SU-DHL-6 (cell line): ENCODE measurements at regions not wholly inside any gene's neighbourhood (a gene's known extent, or its start where the extent isn't known, plus 50 kb on each side); places are given as distances from the start of the nearest gene placed in this dataset.

Experiments used
- H2AFZ ChIP-seq: fragments of 200-600 bp; sonication (generic); 2 replicates; pipeline ENCODE4 v1.6.1; 2014; ENCODE audit warnings: low read depth, mild to moderate bottlenecking, moderate library complexity, mixed read lengths, antibody characterized with exemption, low read length; ENCODE audit not compliant: severe bottlenecking
- H3F3A ChIP-seq: fragments of 200-600 bp; shearing (Covaris generic); 2 replicates; pipeline ENCODE4 v1.6.0; 2016; ENCODE audit warnings: antibody characterized with exemption, mild to moderate bottlenecking; ENCODE audit not compliant: insufficient read depth
- H3K27ac ChIP-seq: fragments of 200-600 bp; sonication (generic); 2 replicates; pipeline ENCODE4 v1.5.1; 2016; ENCODE audit warnings: low read depth, mild to moderate bottlenecking, low read length, moderate library complexity, mixed read lengths
- H3K27me3 ChIP-seq: fragments of 200-600 bp; sonication (generic), shearing (Covaris generic); 2 replicates; pipeline ENCODE4 v1.6.0; 2014; ENCODE audit warnings: mild to moderate bottlenecking, low read length
- H3K36me3 ChIP-seq: fragments of 200-600 bp; sonication (generic); 2 replicates; pipeline ENCODE4 v1.6.1; 2014; ENCODE audit warnings: mild to moderate bottlenecking, low read length, mixed read lengths
- H3K4me2 ChIP-seq: fragments of 300-600, 200-600 bp; shearing (Covaris generic), sonication (generic); 2 replicates; pipeline ENCODE4 v1.6.0; 2014; ENCODE audit warnings: low read length, low read depth, mild to moderate bottlenecking; ENCODE audit not compliant: poor library complexity, severe bottlenecking
- H3K4me3 ChIP-seq: fragments of 200-600 bp; sonication (generic); 2 replicates; pipeline ENCODE4 v1.5.1; 2014; ENCODE audit warnings: antibody characterized with exemption, low read length, mild to moderate bottlenecking, mixed read lengths; ENCODE audit not compliant: insufficient read depth, poor library complexity, severe bottlenecking
- H3K79me2 ChIP-seq: fragments of 200-600 bp; sonication (generic); 2 replicates; pipeline ENCODE4 v1.6.1; 2014; ENCODE audit warnings: mild to moderate bottlenecking, low read length, moderate library complexity; ENCODE audit not compliant: insufficient read depth
- H3K9ac ChIP-seq: fragments of 200-600 bp; sonication (generic); 2 replicates; pipeline ENCODE4 v1.7.0; 2014; ENCODE audit warnings: mild to moderate bottlenecking, low read length
- H3K9me2 ChIP-seq: fragments of 200-600 bp; sonication (generic); replicated peaks from 2 replicates; pipeline ENCODE4 v1.6.1; 2014; ENCODE audit warnings: low read length; ENCODE audit not compliant: insufficient read depth
- H3K9me3 ChIP-seq: fragments of 200-600 bp; sonication (generic); 2 replicates; pipeline ENCODE4 v1.6.1; 2014; ENCODE audit warnings: low read length, mixed read lengths; ENCODE audit not compliant: insufficient read depth
- H4K20me1 ChIP-seq: fragments of 200-600 bp; sonication (generic); 2 replicates; pipeline ENCODE4 v1.6.1; 2014; ENCODE audit warnings: low read depth, mild to moderate bottlenecking, antibody characterized with exemption, low read length, moderate library complexity, mixed read lengths
- EZH2phosphoT487 ChIP-seq: fragments of 200-600 bp; sonication (generic), shearing (Covaris generic); conservative IDR thresholded peaks from 2 replicates; pipeline ENCODE4 v1.6.1; 2018; ENCODE audit warnings: mild to moderate bottlenecking, antibody characterized with exemption, low read length, moderate library complexity, mixed read lengths
- TF ChIP-seq, protein P1 (sequence below): fragments of 200-600 bp; sonication (generic); IDR thresholded peaks from one replicate; pipeline ENCODE4 v1.5.1; 2017; ENCODE audit warnings: antibody characterized with exemption, mild to moderate bottlenecking, low read length, moderate library complexity; ENCODE audit not compliant: insufficient read depth, poor library complexity, severe bottlenecking

DNA sequence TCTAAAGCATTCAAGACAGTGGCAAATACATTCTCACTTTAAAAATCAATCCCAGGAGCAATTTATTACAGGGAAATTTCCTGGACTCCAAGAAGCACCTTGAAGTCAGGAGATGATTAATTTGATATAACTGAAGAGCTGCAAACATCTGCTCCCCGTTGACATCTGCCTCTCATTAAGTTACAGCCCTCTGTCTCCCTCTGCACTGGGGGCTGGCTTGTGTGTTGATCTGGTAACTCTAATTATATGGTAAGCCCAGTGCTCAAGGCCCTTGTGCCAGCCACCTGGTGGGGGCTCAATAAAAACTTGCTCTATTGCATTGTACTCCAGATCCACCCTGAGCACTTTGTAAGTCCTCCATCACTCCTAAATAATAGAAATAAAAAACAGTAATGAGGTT, 131.1 kb upstream of the ZNF462 start:
- H3K27ac ChIP-seq = no peak overlapping the region
- no peaks in the 10 kb centered on the region for H3K79me2 ChIP-seq
- TF ChIP-seq EZH2phosphoT487 = no peak
- TF ChIP-seq, protein P1, sequence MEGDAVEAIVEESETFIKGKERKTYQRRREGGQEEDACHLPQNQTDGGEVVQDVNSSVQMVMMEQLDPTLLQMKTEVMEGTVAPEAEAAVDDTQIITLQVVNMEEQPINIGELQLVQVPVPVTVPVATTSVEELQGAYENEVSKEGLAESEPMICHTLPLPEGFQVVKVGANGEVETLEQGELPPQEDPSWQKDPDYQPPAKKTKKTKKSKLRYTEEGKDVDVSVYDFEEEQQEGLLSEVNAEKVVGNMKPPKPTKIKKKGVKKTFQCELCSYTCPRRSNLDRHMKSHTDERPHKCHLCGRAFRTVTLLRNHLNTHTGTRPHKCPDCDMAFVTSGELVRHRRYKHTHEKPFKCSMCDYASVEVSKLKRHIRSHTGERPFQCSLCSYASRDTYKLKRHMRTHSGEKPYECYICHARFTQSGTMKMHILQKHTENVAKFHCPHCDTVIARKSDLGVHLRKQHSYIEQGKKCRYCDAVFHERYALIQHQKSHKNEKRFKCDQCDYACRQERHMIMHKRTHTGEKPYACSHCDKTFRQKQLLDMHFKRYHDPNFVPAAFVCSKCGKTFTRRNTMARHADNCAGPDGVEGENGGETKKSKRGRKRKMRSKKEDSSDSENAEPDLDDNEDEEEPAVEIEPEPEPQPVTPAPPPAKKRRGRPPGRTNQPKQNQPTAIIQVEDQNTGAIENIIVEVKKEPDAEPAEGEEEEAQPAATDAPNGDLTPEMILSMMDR = no peak
- H3F3A ChIP-seq = no peaks in the 10 kb centered on the region
- no peak overlapping the region for H3K4me3 ChIP-seq
- H3K36me3 ChIP-seq = no peaks in the 10 kb centered on the region
- no peak overlapping the region for H3K4me2 ChIP-seq
- no peaks in the 10 kb centered on the region for H4K20me1 ChIP-seq
- H2AFZ ChIP-seq = no peak overlapping the region
- H3K9me3 ChIP-seq = no peaks in the 10 kb centered on the region
- no peaks in the 10 kb centered on the region for H3K9me2 ChIP-seq
- H3K9ac ChIP-seq = no peak overlapping the region
- H3K27me3 ChIP-seq = no peaks in the 10 kb centered on the region

DNA sequence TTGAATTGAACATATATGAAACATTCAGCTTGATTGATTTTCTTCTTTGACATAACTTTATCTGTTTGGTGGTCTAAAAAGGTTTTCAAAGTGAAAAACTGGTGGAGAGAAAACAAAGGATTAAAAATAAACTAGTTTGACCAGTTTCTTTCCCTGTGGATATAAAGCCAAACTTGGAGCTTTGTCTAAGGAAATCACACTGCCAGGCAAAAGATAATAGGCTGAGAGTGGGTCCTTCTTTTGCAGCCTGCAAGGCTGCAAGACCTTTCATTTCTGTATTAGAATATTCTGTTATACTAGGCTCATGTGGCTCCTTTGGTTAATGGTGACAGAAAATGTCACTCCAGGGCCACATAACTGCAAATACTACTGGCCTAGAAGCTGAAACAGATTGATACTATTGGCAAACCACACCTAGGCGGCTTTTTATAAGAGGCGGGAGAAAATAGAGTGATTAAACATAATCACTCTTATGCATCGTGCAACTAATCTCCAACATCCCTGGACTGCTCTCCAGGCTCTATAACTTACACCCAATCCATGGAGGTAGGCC, 129.1 kb upstream of the ZNF462 start:
- Histone ChIP-seq H3K9me2 (no peaks in the 10 kb centered on the region), H3K27ac (no peak overlapping the region), H3K9ac (no peak overlapping the region), H3F3A (no peaks in the 10 kb centered on the region), H3K4me3 (no peak overlapping the region), H4K20me1 (no peaks in the 10 kb centered on the region), H2AFZ (no peak overlapping the region), H3K36me3 (no peaks in the 10 kb centered on the region), H3K79me2 (no peaks in the 10 kb centered on the region), H3K4me2 (no peak overlapping the region), H3K27me3 (no peaks in the 10 kb centered on the region), H3K9me3 (no peaks in the 10 kb centered on the region)
- TF ChIP-seq EZH2phosphoT487 = no peak
- TF ChIP-seq, protein P1 = no peak

DNA sequence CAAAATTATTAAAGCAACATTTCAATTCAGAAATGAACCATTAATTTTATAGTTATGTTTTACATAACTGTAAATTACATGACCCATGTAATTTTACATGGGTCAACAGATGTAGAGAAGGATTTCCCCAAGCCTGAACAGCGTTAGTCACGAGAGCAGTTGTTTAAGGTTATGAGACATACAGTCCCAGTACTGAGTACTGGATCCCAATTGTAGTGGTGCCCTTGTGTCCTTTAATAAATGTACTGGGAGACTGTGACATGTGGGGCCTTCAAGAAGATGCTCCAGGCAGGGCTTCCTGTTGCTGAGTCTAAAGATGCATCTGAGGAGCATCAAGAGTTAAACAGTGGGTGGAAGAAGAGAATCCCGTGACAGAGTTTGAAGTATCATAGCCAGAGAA, 125.5 kb upstream of the ZNF462 start:
- H3K27me3 ChIP-seq = no peaks in the 10 kb centered on the region
- no peaks in the 10 kb centered on the region for H3K9me2 ChIP-seq
- no peaks in the 10 kb centered on the region for H3K9me3 ChIP-seq
- H3K9ac ChIP-seq = no peak overlapping the region
- H4K20me1 ChIP-seq = no peaks in the 10 kb centered on the region
- no peaks in the 10 kb centered on the region for H3K36me3 ChIP-seq
- no peaks in the 10 kb centered on the region for H3K79me2 ChIP-seq
- H3K4me3 ChIP-seq = no peak overlapping the region
- no peak overlapping the region for H3K27ac ChIP-seq
- no peaks in the 10 kb centered on the region for H3F3A ChIP-seq
- H3K4me2 ChIP-seq = no peak overlapping the region
- TF ChIP-seq, protein P1 = no peak
- no peak for TF ChIP-seq EZH2phosphoT487
- H2AFZ ChIP-seq = no peak overlapping the region
